ENCODE measurements at regions not wholly inside any gene's neighbourhood (a gene's known extent, or its start where the extent isn't known, plus 50 kb on each side); places are given as distances from the start of the nearest gene placed in this dataset.

- Histone ChIP-seq H3K27me3 (ENCODE audit: control insufficient read depth, insufficient read depth, low read length) (no peaks in the 10 kb centered on the region), H3K36me3 (ENCODE audit: control insufficient read depth, insufficient read depth, low read length) (no peaks in the 10 kb centered on the region), H3K4me3 (ENCODE audit: low read depth in 2 of 2, low read length in 2 of 2) (no peak overlapping the region), H3K27ac (ENCODE audit: low read length) (no peak overlapping the region), H3K4me1 (ENCODE audit: control insufficient read depth, insufficient read depth, low read length) (no peaks in the 10 kb centered on the region), H3K9me3 (ENCODE audit: control insufficient read depth, insufficient read depth, low read depth, low read length) (no peaks in the 10 kb centered on the region)
- ATAC-seq = no peak
- TF ChIP-seq TCF7L2 (IDR thresholded peaks at IDR 0.05; ENCODE audit: low read depth, low read length) (no peak), SIN3A (IDR thresholded peaks at IDR 0.05; ENCODE audit: borderline replicate concordance, insufficient read depth, low read depth, low read length) (no peak), POLR2AphosphoS5 (IDR thresholded peaks at IDR 0.05; ENCODE audit: low read depth, low read length) (no peak)
- TF ChIP-seq, protein P1, sequence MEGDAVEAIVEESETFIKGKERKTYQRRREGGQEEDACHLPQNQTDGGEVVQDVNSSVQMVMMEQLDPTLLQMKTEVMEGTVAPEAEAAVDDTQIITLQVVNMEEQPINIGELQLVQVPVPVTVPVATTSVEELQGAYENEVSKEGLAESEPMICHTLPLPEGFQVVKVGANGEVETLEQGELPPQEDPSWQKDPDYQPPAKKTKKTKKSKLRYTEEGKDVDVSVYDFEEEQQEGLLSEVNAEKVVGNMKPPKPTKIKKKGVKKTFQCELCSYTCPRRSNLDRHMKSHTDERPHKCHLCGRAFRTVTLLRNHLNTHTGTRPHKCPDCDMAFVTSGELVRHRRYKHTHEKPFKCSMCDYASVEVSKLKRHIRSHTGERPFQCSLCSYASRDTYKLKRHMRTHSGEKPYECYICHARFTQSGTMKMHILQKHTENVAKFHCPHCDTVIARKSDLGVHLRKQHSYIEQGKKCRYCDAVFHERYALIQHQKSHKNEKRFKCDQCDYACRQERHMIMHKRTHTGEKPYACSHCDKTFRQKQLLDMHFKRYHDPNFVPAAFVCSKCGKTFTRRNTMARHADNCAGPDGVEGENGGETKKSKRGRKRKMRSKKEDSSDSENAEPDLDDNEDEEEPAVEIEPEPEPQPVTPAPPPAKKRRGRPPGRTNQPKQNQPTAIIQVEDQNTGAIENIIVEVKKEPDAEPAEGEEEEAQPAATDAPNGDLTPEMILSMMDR (IDR thresholded peaks at IDR 0.05) = no peak
- TF ChIP-seq, protein P2, sequence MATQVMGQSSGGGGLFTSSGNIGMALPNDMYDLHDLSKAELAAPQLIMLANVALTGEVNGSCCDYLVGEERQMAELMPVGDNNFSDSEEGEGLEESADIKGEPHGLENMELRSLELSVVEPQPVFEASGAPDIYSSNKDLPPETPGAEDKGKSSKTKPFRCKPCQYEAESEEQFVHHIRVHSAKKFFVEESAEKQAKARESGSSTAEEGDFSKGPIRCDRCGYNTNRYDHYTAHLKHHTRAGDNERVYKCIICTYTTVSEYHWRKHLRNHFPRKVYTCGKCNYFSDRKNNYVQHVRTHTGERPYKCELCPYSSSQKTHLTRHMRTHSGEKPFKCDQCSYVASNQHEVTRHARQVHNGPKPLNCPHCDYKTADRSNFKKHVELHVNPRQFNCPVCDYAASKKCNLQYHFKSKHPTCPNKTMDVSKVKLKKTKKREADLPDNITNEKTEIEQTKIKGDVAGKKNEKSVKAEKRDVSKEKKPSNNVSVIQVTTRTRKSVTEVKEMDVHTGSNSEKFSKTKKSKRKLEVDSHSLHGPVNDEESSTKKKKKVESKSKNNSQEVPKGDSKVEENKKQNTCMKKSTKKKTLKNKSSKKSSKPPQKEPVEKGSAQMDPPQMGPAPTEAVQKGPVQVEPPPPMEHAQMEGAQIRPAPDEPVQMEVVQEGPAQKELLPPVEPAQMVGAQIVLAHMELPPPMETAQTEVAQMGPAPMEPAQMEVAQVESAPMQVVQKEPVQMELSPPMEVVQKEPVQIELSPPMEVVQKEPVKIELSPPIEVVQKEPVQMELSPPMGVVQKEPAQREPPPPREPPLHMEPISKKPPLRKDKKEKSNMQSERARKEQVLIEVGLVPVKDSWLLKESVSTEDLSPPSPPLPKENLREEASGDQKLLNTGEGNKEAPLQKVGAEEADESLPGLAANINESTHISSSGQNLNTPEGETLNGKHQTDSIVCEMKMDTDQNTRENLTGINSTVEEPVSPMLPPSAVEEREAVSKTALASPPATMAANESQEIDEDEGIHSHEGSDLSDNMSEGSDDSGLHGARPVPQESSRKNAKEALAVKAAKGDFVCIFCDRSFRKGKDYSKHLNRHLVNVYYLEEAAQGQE (IDR thresholded peaks at IDR 0.05; ENCODE audit: insufficient read depth in 1 of 2, low read depth in 2 of 2, low read length in 1 of 2) = no peak
- in situ Hi-C loops (cut with HindIII; ENCODE audit: low pct_unique_long_range_greater_than_20kb, low sequenced_read_pairs) (no loop called here), intact Hi-C loops (cut with micrococcal nuclease; ENCODE audit: unreplicated experiment) (no loop called here)
- CTCF ChIA-PET = no interaction called here
- no peak for DNase-seq (ENCODE audit: low read depth, low spot score)
- BruUV-seq (replicated peaks) = no TSS peak
- POLR2A ChIA-PET = no interaction called here
These were observed 348.3 kb upstream of the CAMK1G start for GRCh38 chr1:209235166-209235565.

DNA sequence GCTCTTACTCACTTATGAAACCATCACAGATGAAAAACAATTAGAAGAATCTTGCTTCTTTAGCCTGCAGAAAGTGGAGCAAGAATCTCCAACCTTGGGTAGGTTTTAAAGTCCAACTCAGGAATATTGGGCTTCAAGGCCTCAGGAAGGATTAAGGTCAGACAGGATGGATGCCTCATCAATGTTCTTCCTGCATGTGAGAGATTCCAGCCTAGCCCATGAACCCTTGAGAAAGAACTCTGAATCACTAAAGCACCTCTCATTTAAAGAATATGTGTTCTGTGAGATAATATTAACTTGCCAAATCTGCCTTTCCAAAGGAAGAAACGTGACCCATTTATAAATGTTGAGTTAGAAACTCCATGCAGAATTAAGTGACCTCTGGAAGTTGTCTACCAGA, 345.2 kb upstream of the CAMK1G start:
- Histone ChIP-seq H3K27me3 (ENCODE audit: control insufficient read depth, insufficient read depth, low read length) (no peaks in the 10 kb centered on the region), H3K9me3 (ENCODE audit: control insufficient read depth, insufficient read depth, low read depth, low read length) (no peaks in the 10 kb centered on the region), H3K36me3 (ENCODE audit: control insufficient read depth, insufficient read depth, low read length) (no peaks in the 10 kb centered on the region), H3K4me1 (ENCODE audit: control insufficient read depth, insufficient read depth, low read length) (no peaks in the 10 kb centered on the region), H3K4me3 (ENCODE audit: low read depth in 2 of 2, low read length in 2 of 2) (no peak overlapping the region), H3K27ac (ENCODE audit: low read length) (no peak overlapping the region)
- ChIA-PET CTCF (no interaction called here), POLR2A (no interaction called here)
- in situ Hi-C loops (cut with HindIII; ENCODE audit: low pct_unique_long_range_greater_than_20kb, low sequenced_read_pairs) = no loop called here
- intact Hi-C loops (cut with micrococcal nuclease; ENCODE audit: unreplicated experiment) = no loop called here
- ATAC-seq (no peak), DNase-seq (ENCODE audit: low read depth, low spot score) (no peak)
- no TSS peak for BruUV-seq (replicated peaks)
- TF ChIP-seq, protein P2 (IDR thresholded peaks at IDR 0.05; ENCODE audit: insufficient read depth in 1 of 2, low read depth in 2 of 2, low read length in 1 of 2) = no peak
- TF ChIP-seq, protein P1 (IDR thresholded peaks at IDR 0.05) = no peak
